Astrocyte (in vitro differentiated cells and primary cell): ENCODE measurements at regions not wholly inside any gene's neighbourhood (a gene's known extent, or its start where the extent isn't known, plus 50 kb on each side); places are given as distances from the start of the nearest gene placed in this dataset.

ENCODE experiments used
- DNase-seq: peaks from one replicate; pipeline ENCODE4 v3.0.0-alpha.2; 2010; ENCODE audit warnings: low read depth
- FAIRE-seq: peaks from 2 replicates; lab custom pipeline; 2011; peaks lifted over from hg19 to GRCh38; lab: Jason Lieb, UNC
- H2AFZ ChIP-seq: 2 replicates; pipeline ENCODE4 v1.6.0; 2012; ENCODE audit warnings: low read depth, low read length, inconsistent platforms
- H3K27ac ChIP-seq: 2 replicates; pipeline ENCODE4 v1.5.1; 2011; ENCODE audit warnings: low read depth, low read length, inconsistent platforms
- H3K27me3 ChIP-seq: 2 replicates; pipeline ENCODE4 v1.6.0; 2011; ENCODE audit warnings: low read length, inconsistent platforms; ENCODE audit not compliant: insufficient read depth
- H3K36me3 ChIP-seq: 2 replicates; pipeline ENCODE4 v1.5.1; 2011; ENCODE audit warnings: low read length, inconsistent platforms; ENCODE audit not compliant: insufficient read depth
- H3K4me1 ChIP-seq: 2 replicates; pipeline ENCODE4 v1.5.1; 2011; ENCODE audit warnings: low read length, inconsistent platforms; ENCODE audit not compliant: insufficient read depth
- H3K4me2 ChIP-seq: 2 replicates; pipeline ENCODE4 v1.6.0; 2012; ENCODE audit warnings: low read length, inconsistent platforms
- H3K4me3 ChIP-seq: 2 replicates; pipeline ENCODE4 v1.5.1; 2011; ENCODE audit warnings: low read depth, mild to moderate bottlenecking, low read length, inconsistent platforms; ENCODE audit not compliant: insufficient read depth
- H3K79me2 ChIP-seq: 2 replicates; pipeline ENCODE4 v1.6.0; 2012; ENCODE audit warnings: mild to moderate bottlenecking, low read length, inconsistent platforms; ENCODE audit not compliant: insufficient read depth
- H3K9ac ChIP-seq: 2 replicates; pipeline ENCODE4 v1.6.0; 2012; ENCODE audit warnings: mild to moderate bottlenecking, low read length, inconsistent platforms
- H3K9me3 ChIP-seq: 2 replicates; pipeline ENCODE4 v1.5.1; 2012; ENCODE audit warnings: low read depth, mild to moderate bottlenecking, low read length, inconsistent platforms; ENCODE audit not compliant: insufficient read depth
- H4K20me1 ChIP-seq: 2 replicates; pipeline ENCODE4 v1.6.0; 2012; ENCODE audit warnings: low read length, inconsistent platforms; ENCODE audit not compliant: insufficient read depth
- H3K27ac Mint-ChIP-seq: one replicate; pipeline ENCODE4 v1.8.0; 2021; ENCODE audit warnings: mild to moderate bottlenecking, mixed read lengths; ENCODE audit not compliant: unreplicated experiment
- H3K27me3 Mint-ChIP-seq: one replicate; pipeline ENCODE4 v1.8.0; 2021; ENCODE audit warnings: low read depth, mixed read lengths; ENCODE audit not compliant: unreplicated experiment
- H3K36me3 Mint-ChIP-seq: one replicate; pipeline ENCODE4 v1.8.0; 2021; ENCODE audit warnings: low read depth, mixed read lengths; ENCODE audit not compliant: unreplicated experiment
- H3K4me1 Mint-ChIP-seq: one replicate; pipeline ENCODE4 v1.8.0; 2021; ENCODE audit warnings: low read depth, mixed read lengths; ENCODE audit not compliant: unreplicated experiment
- H3K4me3 Mint-ChIP-seq: one replicate; pipeline ENCODE4 v1.8.0; 2021; ENCODE audit warnings: mild to moderate bottlenecking, moderate library complexity, mixed read lengths; ENCODE audit not compliant: unreplicated experiment
- H3K9me3 Mint-ChIP-seq: one replicate; pipeline ENCODE4 v1.8.0; 2021; ENCODE audit warnings: mild to moderate bottlenecking, mixed read lengths; ENCODE audit not compliant: unreplicated experiment
- EZH2 ChIP-seq: IDR thresholded peaks from 2 replicates; pipeline ENCODE4 v1.6.1; 2012; ENCODE audit warnings: mild to moderate bottlenecking, low read length, inconsistent platforms; ENCODE audit not compliant: insufficient read depth
- TF ChIP-seq, protein P1 (sequence below): IDR thresholded peaks from 2 replicates; pipeline ENCODE4 v1.5.1; 2011; ENCODE audit warnings: low read depth, mild to moderate bottlenecking, inconsistent platforms, low read length, moderate library complexity; ENCODE audit not compliant: insufficient read depth

DNA sequence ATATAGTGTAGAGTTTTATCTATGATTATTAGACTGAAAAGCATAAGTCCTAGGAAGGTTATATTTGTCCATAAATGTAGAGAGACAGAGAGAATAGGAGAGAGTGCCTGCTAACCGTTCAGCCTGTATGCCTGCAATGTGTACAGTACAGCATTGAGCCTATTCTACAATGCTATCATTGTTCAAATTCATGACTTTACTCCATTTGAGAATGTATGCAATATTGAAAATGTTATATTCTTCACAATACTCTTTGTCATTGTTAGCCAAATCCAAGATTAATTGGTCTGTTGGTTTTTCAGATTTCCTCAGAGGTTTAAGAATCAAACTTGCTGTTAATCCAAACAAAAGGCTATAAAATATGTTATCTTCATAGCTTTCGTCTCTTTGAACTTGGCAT lies 585.2 kb upstream of the B3GALT2 start:
- no peaks in the 10 kb centered on the region for H3K36me3 Mint-ChIP-seq
- peaks cover 11% of the 10 kb centered on the region for H3K9me3 Mint-ChIP-seq

GRCh38 chr1:193769651-193770050 lies 583.2 kb upstream of the B3GALT2 start:
- DNase-seq (no peak), FAIRE-seq (no peak)
- Histone ChIP-seq H3K9ac (no peak overlapping the region), H3K36me3 (no peaks in the 10 kb centered on the region), H3K4me1 (no peaks in the 10 kb centered on the region), H3K4me2 (no peak overlapping the region), H3K27ac (no peak overlapping the region), H3K27me3 (no peaks in the 10 kb centered on the region), H3K9me3 (no peaks in the 10 kb centered on the region), H4K20me1 (no peaks in the 10 kb centered on the region), H2AFZ (no peak overlapping the region), H3K4me3 (no peak overlapping the region), H3K79me2 (no peaks in the 10 kb centered on the region)
- H3K9me3 Mint-ChIP-seq = no peaks in the 10 kb centered on the region
- no peak overlapping the region for H3K27ac Mint-ChIP-seq
- H3K4me3 Mint-ChIP-seq = no peak overlapping the region
- H3K4me1 Mint-ChIP-seq = no peaks in the 10 kb centered on the region
- no peaks in the 10 kb centered on the region for H3K36me3 Mint-ChIP-seq
- no peaks in the 10 kb centered on the region for H3K27me3 Mint-ChIP-seq
- no peak for TF ChIP-seq EZH2
- TF ChIP-seq, protein P1, sequence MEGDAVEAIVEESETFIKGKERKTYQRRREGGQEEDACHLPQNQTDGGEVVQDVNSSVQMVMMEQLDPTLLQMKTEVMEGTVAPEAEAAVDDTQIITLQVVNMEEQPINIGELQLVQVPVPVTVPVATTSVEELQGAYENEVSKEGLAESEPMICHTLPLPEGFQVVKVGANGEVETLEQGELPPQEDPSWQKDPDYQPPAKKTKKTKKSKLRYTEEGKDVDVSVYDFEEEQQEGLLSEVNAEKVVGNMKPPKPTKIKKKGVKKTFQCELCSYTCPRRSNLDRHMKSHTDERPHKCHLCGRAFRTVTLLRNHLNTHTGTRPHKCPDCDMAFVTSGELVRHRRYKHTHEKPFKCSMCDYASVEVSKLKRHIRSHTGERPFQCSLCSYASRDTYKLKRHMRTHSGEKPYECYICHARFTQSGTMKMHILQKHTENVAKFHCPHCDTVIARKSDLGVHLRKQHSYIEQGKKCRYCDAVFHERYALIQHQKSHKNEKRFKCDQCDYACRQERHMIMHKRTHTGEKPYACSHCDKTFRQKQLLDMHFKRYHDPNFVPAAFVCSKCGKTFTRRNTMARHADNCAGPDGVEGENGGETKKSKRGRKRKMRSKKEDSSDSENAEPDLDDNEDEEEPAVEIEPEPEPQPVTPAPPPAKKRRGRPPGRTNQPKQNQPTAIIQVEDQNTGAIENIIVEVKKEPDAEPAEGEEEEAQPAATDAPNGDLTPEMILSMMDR = no peak

More for the DNA sequence above, 585.2 kb upstream of the B3GALT2 start:
- Histone ChIP-seq H2AFZ (no peak overlapping the region), H3K79me2 (no peaks in the 10 kb centered on the region), H4K20me1 (no peaks in the 10 kb centered on the region), H3K4me2 (no peak overlapping the region), H3K4me3 (no peak overlapping the region), H3K9me3 (no peaks in the 10 kb centered on the region), H3K36me3 (no peaks in the 10 kb centered on the region), H3K27me3 (no peaks in the 10 kb centered on the region), H3K9ac (no peak overlapping the region), H3K27ac (no peak overlapping the region), H3K4me1 (no peaks in the 10 kb centered on the region)
- FAIRE-seq (no peak), DNase-seq (no peak)
- Mint-ChIP-seq H3K4me3 (no peak overlapping the region), H3K27ac (no peak overlapping the region), H3K27me3 (no peaks in the 10 kb centered on the region), H3K4me1 (no peaks in the 10 kb centered on the region)
- TF ChIP-seq EZH2 = no peak
- TF ChIP-seq, protein P1 = no peak

DNA sequence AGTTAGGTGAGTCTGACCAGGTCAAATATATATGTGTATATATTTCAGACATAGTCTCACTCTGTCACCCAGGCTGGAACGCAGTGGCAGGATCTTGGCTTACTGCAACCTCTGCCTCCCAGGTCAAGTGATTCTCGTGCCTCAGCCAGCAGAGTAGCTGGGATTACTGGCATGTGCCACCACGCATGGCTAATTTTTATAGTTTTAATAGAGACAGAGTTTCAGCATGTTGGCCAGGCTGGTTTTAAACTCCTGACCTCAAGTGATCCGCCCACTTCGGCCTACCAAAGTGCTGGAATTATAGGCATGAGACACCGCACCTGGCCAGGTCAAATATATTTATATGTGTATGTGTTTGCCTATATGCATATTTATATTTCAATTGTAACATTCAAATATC lies 581.5 kb upstream of the B3GALT2 start:
- FAIRE-seq = no peak

More for the DNA sequence above, 581.5 kb upstream of the B3GALT2 start:
- no peak overlapping the region for H3K4me3 Mint-ChIP-seq
- Histone ChIP-seq H3K36me3 (no peaks in the 10 kb centered on the region), H2AFZ (no peak overlapping the region), H3K9me3 (no peaks in the 10 kb centered on the region), H3K27me3 (no peaks in the 10 kb centered on the region), H3K4me1 (no peaks in the 10 kb centered on the region), H3K27ac (no peak overlapping the region), H4K20me1 (no peaks in the 10 kb centered on the region), H3K79me2 (no peaks in the 10 kb centered on the region), H3K4me2 (no peak overlapping the region), H3K4me3 (no peak overlapping the region), H3K9ac (no peak overlapping the region)
- no peak for TF ChIP-seq EZH2
- TF ChIP-seq, protein P1 = no peak
- no peak for DNase-seq
- H3K27ac Mint-ChIP-seq = no peak overlapping the region
- no peaks in the 10 kb centered on the region for H3K4me1 Mint-ChIP-seq
- no peaks in the 10 kb centered on the region for H3K27me3 Mint-ChIP-seq
- no peaks in the 10 kb centered on the region for H3K36me3 Mint-ChIP-seq
- H3K9me3 Mint-ChIP-seq = no peaks in the 10 kb centered on the region
